ENCODE measurements at regions not wholly inside any gene's neighbourhood (a gene's known extent, or its start where the extent isn't known, plus 50 kb on each side); places are given as distances from the start of the nearest gene placed in this dataset.

DNA sequence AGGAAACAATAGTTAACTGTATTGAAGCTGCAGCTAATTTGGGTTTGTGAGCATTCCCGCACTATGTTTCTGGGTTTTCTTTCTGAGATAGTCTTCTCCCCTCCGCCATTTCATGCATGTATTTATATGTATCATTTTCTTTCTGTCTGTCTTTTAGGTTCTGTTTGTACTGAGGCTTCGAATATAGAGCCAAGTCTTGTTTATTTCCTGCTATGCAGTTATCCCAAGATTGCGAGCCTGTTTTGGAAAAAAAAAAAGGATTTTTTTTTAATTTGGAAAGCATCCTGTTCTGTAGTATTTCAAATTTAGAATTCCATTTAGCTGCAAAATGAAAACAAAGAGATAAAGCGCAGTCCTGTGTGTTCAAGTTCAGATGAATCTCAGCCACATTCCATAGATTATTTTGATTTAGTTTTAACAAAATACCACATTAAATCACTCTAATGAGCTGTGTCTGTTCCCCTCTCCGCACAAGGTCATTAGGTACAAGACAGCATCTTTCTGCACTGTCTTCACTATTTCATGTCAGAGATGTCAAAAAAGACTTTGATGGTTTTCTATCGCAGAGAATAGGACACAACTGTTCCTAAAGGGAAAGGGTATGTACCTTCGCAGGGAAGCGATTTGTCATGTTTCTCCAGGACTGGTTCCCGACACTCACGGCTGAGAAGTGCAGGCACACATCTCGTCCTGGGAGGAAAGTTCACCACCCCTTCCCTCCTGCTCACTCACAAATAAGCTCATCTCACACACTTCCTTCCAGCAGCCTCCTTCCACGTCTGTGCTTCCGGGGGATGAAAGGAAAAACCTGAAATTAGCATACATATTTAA, 443.4 kb downstream of the ZNF516 start:
- Histone ChIP-seq H3K27ac (replicated peaks) (no peak overlapping the region), H3K4me3 (replicated peaks; ENCODE audit: insufficient read depth, low read length) (no peak overlapping the region), H3K27me3 (ENCODE audit: insufficient read depth, poor library complexity, severe bottlenecking) (peaks cover 7% of the 10 kb centered on the region)
- DNase-seq (ENCODE audit: low read depth in 1 of 2, low spot score in 1 of 2): no peak
- no peak for TF ChIP-seq GABPA (IDR thresholded peaks at IDR 0.05; ENCODE audit: low read depth)
- TF ChIP-seq, protein P1, sequence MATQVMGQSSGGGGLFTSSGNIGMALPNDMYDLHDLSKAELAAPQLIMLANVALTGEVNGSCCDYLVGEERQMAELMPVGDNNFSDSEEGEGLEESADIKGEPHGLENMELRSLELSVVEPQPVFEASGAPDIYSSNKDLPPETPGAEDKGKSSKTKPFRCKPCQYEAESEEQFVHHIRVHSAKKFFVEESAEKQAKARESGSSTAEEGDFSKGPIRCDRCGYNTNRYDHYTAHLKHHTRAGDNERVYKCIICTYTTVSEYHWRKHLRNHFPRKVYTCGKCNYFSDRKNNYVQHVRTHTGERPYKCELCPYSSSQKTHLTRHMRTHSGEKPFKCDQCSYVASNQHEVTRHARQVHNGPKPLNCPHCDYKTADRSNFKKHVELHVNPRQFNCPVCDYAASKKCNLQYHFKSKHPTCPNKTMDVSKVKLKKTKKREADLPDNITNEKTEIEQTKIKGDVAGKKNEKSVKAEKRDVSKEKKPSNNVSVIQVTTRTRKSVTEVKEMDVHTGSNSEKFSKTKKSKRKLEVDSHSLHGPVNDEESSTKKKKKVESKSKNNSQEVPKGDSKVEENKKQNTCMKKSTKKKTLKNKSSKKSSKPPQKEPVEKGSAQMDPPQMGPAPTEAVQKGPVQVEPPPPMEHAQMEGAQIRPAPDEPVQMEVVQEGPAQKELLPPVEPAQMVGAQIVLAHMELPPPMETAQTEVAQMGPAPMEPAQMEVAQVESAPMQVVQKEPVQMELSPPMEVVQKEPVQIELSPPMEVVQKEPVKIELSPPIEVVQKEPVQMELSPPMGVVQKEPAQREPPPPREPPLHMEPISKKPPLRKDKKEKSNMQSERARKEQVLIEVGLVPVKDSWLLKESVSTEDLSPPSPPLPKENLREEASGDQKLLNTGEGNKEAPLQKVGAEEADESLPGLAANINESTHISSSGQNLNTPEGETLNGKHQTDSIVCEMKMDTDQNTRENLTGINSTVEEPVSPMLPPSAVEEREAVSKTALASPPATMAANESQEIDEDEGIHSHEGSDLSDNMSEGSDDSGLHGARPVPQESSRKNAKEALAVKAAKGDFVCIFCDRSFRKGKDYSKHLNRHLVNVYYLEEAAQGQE (IDR thresholded peaks at IDR 0.05; ENCODE audit: insufficient replicate concordance, low read depth): no peak
- TF ChIP-seq SPI1 (IDR thresholded peaks at IDR 0.05; ENCODE audit: borderline replicate concordance, low read depth): no peak
- TF ChIP-seq, protein P2, sequence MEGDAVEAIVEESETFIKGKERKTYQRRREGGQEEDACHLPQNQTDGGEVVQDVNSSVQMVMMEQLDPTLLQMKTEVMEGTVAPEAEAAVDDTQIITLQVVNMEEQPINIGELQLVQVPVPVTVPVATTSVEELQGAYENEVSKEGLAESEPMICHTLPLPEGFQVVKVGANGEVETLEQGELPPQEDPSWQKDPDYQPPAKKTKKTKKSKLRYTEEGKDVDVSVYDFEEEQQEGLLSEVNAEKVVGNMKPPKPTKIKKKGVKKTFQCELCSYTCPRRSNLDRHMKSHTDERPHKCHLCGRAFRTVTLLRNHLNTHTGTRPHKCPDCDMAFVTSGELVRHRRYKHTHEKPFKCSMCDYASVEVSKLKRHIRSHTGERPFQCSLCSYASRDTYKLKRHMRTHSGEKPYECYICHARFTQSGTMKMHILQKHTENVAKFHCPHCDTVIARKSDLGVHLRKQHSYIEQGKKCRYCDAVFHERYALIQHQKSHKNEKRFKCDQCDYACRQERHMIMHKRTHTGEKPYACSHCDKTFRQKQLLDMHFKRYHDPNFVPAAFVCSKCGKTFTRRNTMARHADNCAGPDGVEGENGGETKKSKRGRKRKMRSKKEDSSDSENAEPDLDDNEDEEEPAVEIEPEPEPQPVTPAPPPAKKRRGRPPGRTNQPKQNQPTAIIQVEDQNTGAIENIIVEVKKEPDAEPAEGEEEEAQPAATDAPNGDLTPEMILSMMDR (IDR thresholded peaks at IDR 0.05; ENCODE audit: insufficient read depth, low read length): no peak
- no peak for TF ChIP-seq POLR2AphosphoS5 (IDR thresholded peaks at IDR 0.05; ENCODE audit: low read depth)

GRCh38 chr18:76046221-76046620, 448.8 kb downstream of the ZNF516 start:
- TF ChIP-seq SPI1 (IDR thresholded peaks at IDR 0.05; ENCODE audit: borderline replicate concordance, low read depth) (no peak), GABPA (IDR thresholded peaks at IDR 0.05; ENCODE audit: low read depth) (no peak), POLR2AphosphoS5 (IDR thresholded peaks at IDR 0.05; ENCODE audit: low read depth) (no peak)
- TF ChIP-seq, protein P1 (IDR thresholded peaks at IDR 0.05; ENCODE audit: insufficient replicate concordance, low read depth): no peak
- TF ChIP-seq, protein P2 (IDR thresholded peaks at IDR 0.05; ENCODE audit: insufficient read depth, low read length): no peak
- Histone ChIP-seq H3K27me3 (ENCODE audit: insufficient read depth, poor library complexity, severe bottlenecking) (no peaks in the 10 kb centered on the region), H3K4me3 (replicated peaks; ENCODE audit: insufficient read depth, low read length) (no peak overlapping the region), H3K27ac (replicated peaks) (no peak overlapping the region)
- no peak for DNase-seq (ENCODE audit: low read depth in 1 of 2, low spot score in 1 of 2)

GRCh38 chr18:76042511-76042910, 452.5 kb downstream of the ZNF516 start:
- Histone ChIP-seq H3K27me3 (ENCODE audit: insufficient read depth, poor library complexity, severe bottlenecking) (no peaks in the 10 kb centered on the region), H3K4me3 (replicated peaks; ENCODE audit: insufficient read depth, low read length) (no peak overlapping the region), H3K27ac (replicated peaks) (no peak overlapping the region)
- TF ChIP-seq SPI1 (IDR thresholded peaks at IDR 0.05; ENCODE audit: borderline replicate concordance, low read depth) (no peak), GABPA (IDR thresholded peaks at IDR 0.05; ENCODE audit: low read depth) (no peak), POLR2AphosphoS5 (IDR thresholded peaks at IDR 0.05; ENCODE audit: low read depth) (no peak)
- TF ChIP-seq, protein P2 (IDR thresholded peaks at IDR 0.05; ENCODE audit: insufficient read depth, low read length): no peak
- TF ChIP-seq, protein P1 (IDR thresholded peaks at IDR 0.05; ENCODE audit: insufficient replicate concordance, low read depth): no peak
- no peak for DNase-seq (ENCODE audit: low read depth in 1 of 2, low spot score in 1 of 2)

All from HL-60 (cell line).